BE2C (cell line): ENCODE measurements at regions not wholly inside any gene's neighbourhood (a gene's known extent, or its start where the extent isn't known, plus 50 kb on each side); places are given as distances from the start of the nearest gene placed in this dataset.

Experiments used
- DNase-seq: peaks from one replicate; pipeline ENCODE4 v3.0.0-alpha.2; 2020
- H3K27me3 ChIP-seq: fragments of 250-450 bp; sonication (Bioruptor Pico); 2 replicates; pipeline ENCODE4 v1.5.1; 2020; ENCODE audit warnings: mild to moderate bottlenecking
- H3K36me3 ChIP-seq: fragments of 250-450 bp; sonication (Bioruptor Pico); 2 replicates; pipeline ENCODE4 v1.5.1; 2020; ENCODE audit warnings: mild to moderate bottlenecking
- H3K4me1 ChIP-seq: fragments of 250-450 bp; sonication (Bioruptor Pico); 2 replicates; pipeline ENCODE4 v1.5.1; 2020
- H3K4me3 ChIP-seq: 2 replicates; pipeline ENCODE4 v1.5.1; 2011; ENCODE audit warnings: low read depth, low read length
- H3K9me3 ChIP-seq: fragments of 250-450 bp; sonication (Bioruptor Pico); 2 replicates; pipeline ENCODE4 v1.5.1; 2020
- CTCF ChIP-seq: IDR thresholded peaks from 2 replicates; pipeline ENCODE4 v1.5.1; 2012; ENCODE audit warnings: mild to moderate bottlenecking, low read depth, low read length

DNA sequence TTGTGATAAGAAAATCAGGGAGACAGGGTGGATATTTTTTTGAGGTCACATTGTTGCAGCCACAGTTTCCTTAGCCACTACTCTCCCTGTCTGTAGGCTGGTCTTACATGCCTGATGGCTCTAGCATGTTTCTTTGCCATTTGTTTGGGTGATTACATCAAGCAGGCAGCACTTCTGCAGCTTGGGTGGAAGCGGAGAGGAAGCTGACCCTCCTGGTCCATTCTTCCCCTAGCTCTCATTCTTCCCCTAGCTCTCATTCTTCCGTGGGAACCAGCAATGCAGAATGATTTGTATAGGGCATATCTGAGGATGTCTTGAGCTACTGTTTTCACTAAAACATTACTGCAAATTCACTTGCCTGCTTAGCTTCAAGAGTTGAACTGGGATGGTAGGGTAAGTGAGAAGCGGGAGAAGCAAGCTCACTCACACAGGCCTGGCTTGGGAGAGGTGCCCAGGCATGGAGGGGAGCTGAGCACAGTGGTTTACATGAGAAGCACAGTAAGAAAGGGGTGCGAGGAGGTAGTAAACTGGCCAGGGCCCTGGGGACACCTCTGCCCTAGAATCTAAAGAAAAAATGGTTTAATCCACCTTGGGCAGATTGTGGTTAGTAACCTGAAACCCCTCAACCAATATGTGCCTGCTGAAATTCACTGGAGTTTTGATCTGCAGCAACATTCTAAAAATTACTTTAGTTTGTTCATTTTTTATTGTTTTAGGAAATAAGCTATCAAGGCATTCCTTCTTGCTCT, 538.9 kb downstream of the RFC3 start:
- Histone ChIP-seq H3K4me3 (no peak overlapping the region), H3K36me3 (no peaks in the 10 kb centered on the region), H3K4me1 (no peaks in the 10 kb centered on the region; the same call in 1 of the 2 replicates), H3K27me3 (no peaks in the 10 kb centered on the region), H3K9me3 (no peaks in the 10 kb centered on the region)
- no peak for TF ChIP-seq CTCF
- DNase-seq, result no peak

- Histone ChIP-seq H3K4me3 (no peak overlapping the region), H3K9me3 (no peaks in the 10 kb centered on the region), H3K27me3 (no peaks in the 10 kb centered on the region), H3K36me3 (no peaks in the 10 kb centered on the region), H3K4me1 (no peaks in the 10 kb centered on the region; the same call in 1 of the 2 replicates)
- DNase-seq, result no peak
- no peak for TF ChIP-seq CTCF
Measured at GRCh38 chr13:34357435-34358232, 539.7 kb downstream of the RFC3 start.

DNA sequence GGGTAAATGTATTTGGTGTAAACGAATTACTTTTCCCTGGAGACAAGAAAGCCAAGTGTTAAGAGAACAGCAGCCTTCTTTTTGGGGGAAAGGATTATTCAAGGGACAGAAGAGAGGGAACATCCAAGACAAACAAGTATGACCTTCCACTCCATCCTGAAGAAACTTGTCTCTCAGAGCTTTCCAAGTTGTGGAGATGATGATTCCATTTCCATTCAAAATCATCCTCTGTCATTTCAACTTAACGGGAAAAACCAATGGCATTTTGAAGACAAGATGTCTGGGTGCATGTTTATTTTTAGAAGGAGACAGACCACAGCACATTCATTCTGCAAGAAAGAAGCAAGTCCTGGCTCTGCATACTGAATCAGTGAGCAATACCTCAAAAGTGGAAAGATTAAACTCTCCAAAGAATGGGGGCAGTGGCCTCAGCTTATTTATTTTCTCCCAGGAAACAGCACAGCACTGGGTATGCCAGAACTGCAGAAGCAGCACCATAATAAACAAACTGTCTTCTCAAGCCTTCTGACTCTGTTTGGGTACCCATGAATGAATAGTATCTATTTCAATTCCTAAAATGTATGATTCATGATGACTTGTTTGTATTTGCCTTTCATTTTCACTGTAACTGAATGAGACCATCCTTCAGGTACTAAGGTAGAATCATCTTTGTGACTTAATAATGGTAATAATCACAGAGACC, 541.0 kb downstream of the RFC3 start:
- Histone ChIP-seq H3K9me3 (no peaks in the 10 kb centered on the region), H3K27me3 (no peaks in the 10 kb centered on the region), H3K36me3 (no peaks in the 10 kb centered on the region), H3K4me3 (no peak overlapping the region), H3K4me1 (no peaks in the 10 kb centered on the region; the same call in 1 of the 2 replicates)
- TF ChIP-seq CTCF, result no peak
- no peak for DNase-seq

DNA sequence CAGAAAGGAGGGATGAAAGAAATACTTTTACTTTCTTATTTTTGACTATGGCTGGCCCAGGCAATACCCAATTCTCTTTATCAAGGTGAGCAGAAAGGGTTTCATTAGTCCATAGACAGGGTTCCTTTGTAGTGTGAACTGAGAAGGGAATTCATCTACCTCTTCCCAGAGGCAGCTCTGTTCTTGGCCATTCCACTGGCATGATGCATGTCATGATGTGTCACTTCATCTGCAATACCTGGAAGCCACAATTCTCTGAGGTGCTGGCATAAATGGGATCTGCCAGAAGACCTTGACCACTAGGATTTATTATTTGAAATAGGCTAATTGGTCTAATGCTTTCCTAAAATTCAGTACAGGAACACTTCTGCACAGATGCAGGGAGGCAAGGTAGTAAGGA, 542.8 kb downstream of the RFC3 start:
- Histone ChIP-seq H3K9me3 (no peaks in the 10 kb centered on the region), H3K36me3 (no peaks in the 10 kb centered on the region), H3K4me3 (no peak overlapping the region), H3K27me3 (no peaks in the 10 kb centered on the region), H3K4me1 (no peaks in the 10 kb centered on the region; the same call in 1 of the 2 replicates)
- DNase-seq, result no peak
- TF ChIP-seq CTCF, result no peak

GRCh38 chr13:34361560-34361959, 543.6 kb downstream of the RFC3 start:
- no peaks in the 10 kb centered on the region for H3K27me3 ChIP-seq
- TF ChIP-seq CTCF, result no peak
- no peak overlapping the region for H3K4me3 ChIP-seq
- H3K4me1 ChIP-seq, result no peaks in the 10 kb centered on the region; the same call in 1 of the 2 replicates
- no peaks in the 10 kb centered on the region for H3K9me3 ChIP-seq
- peak; percentile 25 for DNase-seq
- no peaks in the 10 kb centered on the region for H3K36me3 ChIP-seq
